Left renal cortex interstitium (tissue), 4 donors: ENCODE measurements at regions not wholly inside any gene's neighbourhood (a gene's known extent, or its start where the extent isn't known, plus 50 kb on each side); places are given as distances from the start of the nearest gene placed in this dataset.
"Not testable (repeated sequence)": the region's sequence is repeated elsewhere in the genome, so short reads cannot be mapped to it uniquely, and the experiment has no call there.

Experiments
- DNase-seq, 4 donors: peaks; one replicate each; pipeline ENCODE4 v3.0.0-alpha.2; 2013; ENCODE audit warnings: low read depth in 4 of 4, low spot score in 2 of 4, missing footprints in 1 of 4

- no peak for DNase-seq
Observed at GRCh38 chr13:62387647-62388046, 972.0 kb upstream of the PCDH20 start.

- DNase-seq = not testable (repeated sequence)
Observed at GRCh38 chr13:62379241-62379640, 963.6 kb upstream of the PCDH20 start.

GRCh38 chr13:62377838-62378237 lies 962.2 kb upstream of the PCDH20 start:
- DNase-seq = no peak

GRCh38 chr13:62375653-62376052 lies 960.0 kb upstream of the PCDH20 start:
- no peak for DNase-seq

GRCh38 chr13:62371737-62372136 lies 956.1 kb upstream of the PCDH20 start:
- DNase-seq = no peak

GRCh38 chr13:62367971-62368370 lies 952.3 kb upstream of the PCDH20 start:
- DNase-seq = not testable (repeated sequence)

- DNase-seq = no peak
Observed at GRCh38 chr13:62360609-62361008, 945.0 kb upstream of the PCDH20 start.

GRCh38 chr13:62358646-62358932 lies 942.9 kb upstream of the PCDH20 start:
- DNase-seq = no peak

- DNase-seq = peak in 1 of 4 donors; percentile 7
Observed at GRCh38 chr13:62357887-62358645, 942.4 kb upstream of the PCDH20 start.

GRCh38 chr13:62356977-62357376 lies 941.3 kb upstream of the PCDH20 start:
- no peak for DNase-seq

- no peak for DNase-seq
Observed at GRCh38 chr13:62337109-62337880, 921.6 kb upstream of the PCDH20 start.

GRCh38 chr13:62336507-62336906 lies 920.9 kb upstream of the PCDH20 start:
- no peak for DNase-seq

GRCh38 chr13:62333466-62333865 lies 917.8 kb upstream of the PCDH20 start:
- DNase-seq = no peak

- DNase-seq = no peak
Observed at GRCh38 chr13:62331384-62331783, 915.7 kb upstream of the PCDH20 start.

GRCh38 chr13:62327367-62327766 lies 911.7 kb upstream of the PCDH20 start:
- no peak for DNase-seq

GRCh38 chr13:62324842-62325241 lies 909.2 kb upstream of the PCDH20 start:
- DNase-seq = no peak

GRCh38 chr13:62321895-62322294 lies 906.2 kb upstream of the PCDH20 start:
- DNase-seq = no peak

- no peak for DNase-seq
Observed at GRCh38 chr13:62321139-62321538, 905.5 kb upstream of the PCDH20 start.

- peak in 3 of 4 donors; percentile 21 to 44 (median 26) for DNase-seq
Observed at GRCh38 chr13:62320129-62321108, 904.8 kb upstream of the PCDH20 start.

GRCh38 chr13:62309904-62310303 lies 894.3 kb upstream of the PCDH20 start:
- no peak for DNase-seq

- no peak for DNase-seq
Observed at GRCh38 chr13:62305756-62306155, 890.1 kb upstream of the PCDH20 start.
